A673 (cell line): ENCODE measurements at regions not wholly inside any gene's neighbourhood (a gene's known extent, or its start where the extent isn't known, plus 50 kb on each side); places are given as distances from the start of the nearest gene placed in this dataset.
"Not testable (repeated sequence)": the region's sequence is repeated elsewhere in the genome, so short reads cannot be mapped to it uniquely, and the experiment has no call there.

Experiments used
- BruUV-seq: library from RNA; stranded (reverse); fragments of 400-500 nt; replicated peaks from 2 replicates; lab custom pipeline; 2021; lab: Mats Ljungman, UMichigan
- CTCF ChIA-PET: fragments of 300-600 bp; sonication (Branson Sonifier 250); formaldehyde crosslinking; loops from one replicate; lab custom pipeline; 2022; ENCODE audit warnings: antibody characterized with exemption; lab: Charles Lee
- POLR2A ChIA-PET: fragments of 300-600 bp; sonication (Branson Sonifier 250); formaldehyde crosslinking; loops from one replicate; lab custom pipeline; 2022; ENCODE audit warnings: antibody characterized with exemption; ENCODE audit not compliant: low non-redundant PET; lab: Charles Lee
- DNase-seq: peaks from one replicate; pipeline ENCODE4 v3.0.0-alpha.2; 2015; ENCODE audit warnings: low spot score
- H3K27ac ChIP-seq: fragments of 200-600 bp; sonication (generic); 2 replicates; pipeline ENCODE4 v1.5.1; 2016; ENCODE audit warnings: mixed run types, low read depth, mild to moderate bottlenecking, mixed read lengths, antibody characterized with exemption, low read length; ENCODE audit not compliant: poor library complexity, severe bottlenecking
- H3K27me3 ChIP-seq: fragments of 200-600 bp; sonication (generic); replicated peaks from 2 replicates; pipeline ENCODE4 v1.6.1; 2017; ENCODE audit warnings: mixed run types, low read depth, mild to moderate bottlenecking, mixed read lengths, antibody characterized with exemption, low read length; ENCODE audit not compliant: insufficient read depth, poor library complexity
- H3K36me3 ChIP-seq: fragments of 200-600 bp; sonication (generic); 2 replicates; pipeline ENCODE4 v1.6.1; 2016; ENCODE audit warnings: mixed run types, mild to moderate bottlenecking, mixed read lengths, antibody characterized with exemption, low read length; ENCODE audit not compliant: insufficient read depth, poor library complexity, severe bottlenecking
- H3K4me1 ChIP-seq: fragments of 200-600 bp; sonication (generic); 2 replicates; pipeline ENCODE4 v1.6.1; 2017; ENCODE audit warnings: mixed run types, mild to moderate bottlenecking, mixed read lengths, antibody characterized with exemption, low read length; ENCODE audit not compliant: insufficient read depth, poor library complexity, severe bottlenecking
- H3K4me3 ChIP-seq: fragments of 200-600 bp; sonication (generic); 2 replicates; pipeline ENCODE4 v1.5.1; 2016; ENCODE audit warnings: low read depth, mixed run types, mild to moderate bottlenecking, mixed read lengths, low read length; ENCODE audit not compliant: poor library complexity, severe bottlenecking
- H3K9me3 ChIP-seq: fragments of 200-600 bp; sonication (generic); 2 replicates; pipeline ENCODE4 v1.6.1; 2016; ENCODE audit warnings: mixed run types, low read depth, mild to moderate bottlenecking, mixed read lengths, antibody characterized with exemption, low read length; ENCODE audit not compliant: poor library complexity, severe bottlenecking
- EZH2 ChIP-seq: fragments of 200-600 bp; sonication (generic); IDR thresholded peaks from 2 replicates; pipeline ENCODE4 v1.6.1; 2017; ENCODE audit warnings: borderline replicate concordance, low read depth, mild to moderate bottlenecking, mixed read lengths, antibody characterized with exemption, low read length; ENCODE audit not compliant: poor library complexity, severe bottlenecking
- intact Hi-C: fragments of 100-400 bp; cut with micrococcal nuclease; formaldehyde crosslinking; loops from one replicate; pipeline ENCODE4 v1.10.0; 2022; ENCODE audit not compliant: unreplicated experiment
- TF ChIP-seq, protein P1 (sequence below): fragments of 300-800, 200-600 bp; sonication (generic); conservative IDR thresholded peaks from 2 replicates; pipeline ENCODE4 v1.5.1; 2017; ENCODE audit warnings: low read depth, mild to moderate bottlenecking, antibody characterized with exemption, low read length, moderate library complexity, mixed read lengths

DNA sequence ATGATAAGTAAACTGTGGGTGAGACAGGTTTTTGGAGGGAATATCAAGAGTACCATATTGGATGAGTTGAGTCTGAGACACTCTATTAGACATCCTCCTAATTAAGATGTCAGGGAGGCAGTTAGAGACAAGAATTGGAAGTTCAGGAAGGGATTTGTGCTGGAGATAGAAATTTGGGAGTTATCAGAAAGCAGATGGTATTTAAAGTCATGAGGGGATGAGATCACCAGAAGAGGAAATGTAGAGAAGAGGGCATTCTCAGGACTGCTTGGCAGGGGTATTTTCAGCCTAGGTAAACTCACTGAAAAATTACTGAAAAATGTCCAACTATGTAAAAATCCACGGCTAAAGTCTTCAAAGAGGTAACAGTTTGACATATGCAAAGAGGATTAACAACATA is 161.6 kb upstream of the PGRMC2 start:
- H3K36me3 ChIP-seq: no peaks in the 10 kb centered on the region
- H3K4me3 ChIP-seq: no peak overlapping the region
- no peak for DNase-seq
- POLR2A ChIA-PET: no interaction called here
- H3K27ac ChIP-seq: no peak overlapping the region
- CTCF ChIA-PET: no interaction called here
- H3K27me3 ChIP-seq: no peaks in the 10 kb centered on the region
- no peaks in the 10 kb centered on the region for H3K9me3 ChIP-seq
- no TSS peak for BruUV-seq
- intact Hi-C loops: no loop called here
- no peaks in the 10 kb centered on the region for H3K4me1 ChIP-seq
- no peak for TF ChIP-seq EZH2
- TF ChIP-seq, protein P1, sequence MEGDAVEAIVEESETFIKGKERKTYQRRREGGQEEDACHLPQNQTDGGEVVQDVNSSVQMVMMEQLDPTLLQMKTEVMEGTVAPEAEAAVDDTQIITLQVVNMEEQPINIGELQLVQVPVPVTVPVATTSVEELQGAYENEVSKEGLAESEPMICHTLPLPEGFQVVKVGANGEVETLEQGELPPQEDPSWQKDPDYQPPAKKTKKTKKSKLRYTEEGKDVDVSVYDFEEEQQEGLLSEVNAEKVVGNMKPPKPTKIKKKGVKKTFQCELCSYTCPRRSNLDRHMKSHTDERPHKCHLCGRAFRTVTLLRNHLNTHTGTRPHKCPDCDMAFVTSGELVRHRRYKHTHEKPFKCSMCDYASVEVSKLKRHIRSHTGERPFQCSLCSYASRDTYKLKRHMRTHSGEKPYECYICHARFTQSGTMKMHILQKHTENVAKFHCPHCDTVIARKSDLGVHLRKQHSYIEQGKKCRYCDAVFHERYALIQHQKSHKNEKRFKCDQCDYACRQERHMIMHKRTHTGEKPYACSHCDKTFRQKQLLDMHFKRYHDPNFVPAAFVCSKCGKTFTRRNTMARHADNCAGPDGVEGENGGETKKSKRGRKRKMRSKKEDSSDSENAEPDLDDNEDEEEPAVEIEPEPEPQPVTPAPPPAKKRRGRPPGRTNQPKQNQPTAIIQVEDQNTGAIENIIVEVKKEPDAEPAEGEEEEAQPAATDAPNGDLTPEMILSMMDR: no peak

DNA sequence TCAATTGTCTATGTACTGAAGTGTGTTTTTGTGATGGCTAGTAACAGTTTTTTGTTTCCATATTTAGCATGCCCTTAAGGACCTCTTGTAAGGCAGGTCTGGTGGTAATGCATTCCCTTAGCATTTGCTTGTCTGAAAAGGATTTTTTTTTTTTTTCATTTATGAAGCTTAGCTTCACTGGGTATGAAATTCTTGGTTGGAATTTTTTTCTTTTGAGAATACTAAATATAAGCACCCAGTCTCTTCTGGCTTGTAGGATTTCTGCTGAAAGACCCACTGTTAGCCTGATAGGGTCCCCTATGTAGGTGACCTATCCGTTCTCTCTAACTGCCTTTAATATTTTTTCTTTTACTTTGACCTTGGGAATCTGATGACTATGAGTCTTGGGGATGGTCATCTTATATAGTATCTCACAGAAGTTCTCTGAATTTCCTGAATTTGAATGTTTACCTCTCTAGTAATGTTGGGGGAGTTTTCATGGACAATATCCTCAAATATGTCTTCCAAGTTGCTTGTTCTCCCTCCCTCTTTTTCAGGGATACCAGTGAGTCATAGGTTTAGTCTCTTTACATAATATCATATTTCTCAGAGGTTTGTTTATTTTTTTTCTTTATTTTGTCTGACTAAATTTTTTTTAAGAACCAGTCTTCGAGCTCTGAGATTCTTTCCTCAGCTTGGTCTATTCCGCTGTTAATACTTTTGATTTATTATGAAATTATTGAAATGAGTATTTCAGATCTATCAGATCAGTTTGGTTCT is 157.1 kb upstream of the PGRMC2 start:
- H3K4me3 ChIP-seq: no peak overlapping the region
- no peak for DNase-seq
- TF ChIP-seq EZH2: no peak
- TF ChIP-seq, protein P1: no peak
- ChIA-PET POLR2A (no interaction called here), CTCF (no interaction called here)
- no TSS peak for BruUV-seq
- no peaks in the 10 kb centered on the region for H3K4me1 ChIP-seq
- no peaks in the 10 kb centered on the region for H3K36me3 ChIP-seq
- intact Hi-C loops: no loop called here
- no peak overlapping the region for H3K27ac ChIP-seq
- H3K27me3 ChIP-seq: no peaks in the 10 kb centered on the region
- H3K9me3 ChIP-seq: peaks cover 6% of the 10 kb centered on the region

DNA sequence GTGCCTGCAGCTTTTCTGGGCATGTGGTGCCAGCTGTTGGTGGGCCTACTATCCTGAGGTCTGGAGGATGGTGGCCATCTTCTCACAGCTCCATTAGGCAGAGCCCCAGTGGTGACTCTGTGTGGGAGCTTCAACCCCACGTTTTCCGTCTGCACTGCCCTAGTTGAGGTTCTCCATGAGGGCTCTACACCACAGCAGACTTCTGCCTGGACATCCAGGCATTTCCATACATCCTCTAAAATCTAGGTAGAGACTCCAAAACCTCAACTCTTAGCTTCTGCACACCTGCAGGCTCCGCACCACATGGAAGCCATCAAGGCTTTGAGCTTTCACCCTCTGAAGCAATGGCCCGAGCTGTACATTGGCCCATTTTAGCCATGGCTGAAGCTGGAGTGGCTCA is 153.3 kb upstream of the PGRMC2 start:
- Histone ChIP-seq H3K36me3 (no peaks in the 10 kb centered on the region), H3K27ac (no peak overlapping the region), H3K4me1 (no peaks in the 10 kb centered on the region), H3K4me3 (no peak overlapping the region), H3K27me3 (no peaks in the 10 kb centered on the region), H3K9me3 (peaks cover 6% of the 10 kb centered on the region)
- POLR2A ChIA-PET: no interaction called here
- no peak for DNase-seq
- TF ChIP-seq, protein P1: no peak
- TF ChIP-seq EZH2: no peak
- CTCF ChIA-PET: no interaction called here
- intact Hi-C loops: no loop called here
- no TSS peak for BruUV-seq

DNA sequence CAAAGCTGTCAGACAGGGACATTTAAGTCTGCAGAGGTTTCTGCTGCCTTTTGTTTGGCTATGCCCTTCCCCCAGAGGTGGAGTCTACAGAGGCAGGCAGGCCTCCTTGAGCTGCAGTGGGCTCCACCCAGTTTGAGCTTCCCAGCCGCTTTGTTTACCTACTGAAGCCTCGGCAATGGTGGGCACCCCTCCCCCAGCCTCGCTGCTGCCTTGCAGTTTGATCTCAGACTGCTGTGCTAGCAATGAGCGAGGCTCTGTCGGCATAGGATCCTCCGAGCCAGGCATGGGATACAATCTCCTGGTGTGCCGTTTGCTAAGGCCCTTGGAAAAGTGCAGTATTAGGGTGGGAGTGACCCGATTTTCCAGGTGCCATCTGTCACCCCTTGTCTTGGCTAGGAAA is 149.4 kb upstream of the PGRMC2 start:
- H3K27ac ChIP-seq, H3K4me1 ChIP-seq, H3K4me3 ChIP-seq, CTCF ChIA-PET, POLR2A ChIA-PET, H3K27me3 ChIP-seq, H3K9me3 ChIP-seq, BruUV-seq, DNase-seq, intact Hi-C loops, H3K36me3 ChIP-seq: not testable (repeated sequence)

DNA sequence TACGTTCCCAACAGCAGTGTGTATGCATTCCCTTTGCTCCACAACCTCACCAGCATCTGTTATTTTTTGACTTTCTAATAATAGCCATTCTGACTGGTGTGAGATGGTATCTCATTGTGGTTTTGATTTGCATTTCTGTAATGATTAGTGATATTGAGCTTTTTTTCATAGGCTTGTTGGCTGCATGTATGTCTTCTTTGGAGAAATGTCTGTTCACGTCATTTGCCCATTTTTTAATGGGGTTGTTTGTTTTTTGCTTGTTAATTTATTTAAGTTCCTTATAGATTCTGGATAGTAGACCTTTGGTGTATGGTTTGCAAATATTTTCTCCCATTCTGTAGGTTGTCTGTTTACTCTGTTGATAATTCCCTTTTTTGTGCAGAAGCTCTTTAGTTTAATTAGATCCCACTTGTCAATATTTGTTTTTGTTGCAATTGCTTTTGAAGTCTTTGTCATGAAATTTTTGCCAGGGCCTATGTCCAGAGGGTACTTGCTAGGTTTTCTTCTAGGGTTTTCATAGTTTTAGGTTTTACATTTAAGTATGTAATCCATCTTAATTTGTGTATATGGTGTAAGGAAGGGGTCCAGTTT is 141.5 kb upstream of the PGRMC2 start:
- POLR2A ChIA-PET, H3K36me3 ChIP-seq, H3K4me3 ChIP-seq, H3K27me3 ChIP-seq, H3K9me3 ChIP-seq, DNase-seq, BruUV-seq, H3K27ac ChIP-seq, CTCF ChIA-PET, H3K4me1 ChIP-seq: not testable (repeated sequence)
- intact Hi-C loops: loop anchor here (10.0 kb wide), 1 partner anchor 436 kb away; no protein-coding TSS in a partner anchor
